Spinal cord (tissue), 9 donors: ENCODE measurements at regions not wholly inside any gene's neighbourhood (a gene's known extent, or its start where the extent isn't known, plus 50 kb on each side); places are given as distances from the start of the nearest gene placed in this dataset.

Experiments used
- DNase-seq, 6 donors: peaks; one replicate each; pipeline versions ENCODE4 v3.0.0 to v3.0.0-alpha.2; 2013 to 2015; ENCODE audit warnings: low spot score in 6 of 6, low read depth in 4 of 6
- H3K27ac ChIP-seq: one replicate; pipeline ENCODE4 v1.5.1; 2013; ENCODE audit warnings: low read depth, low read length, control low read depth
- H3K27me3 ChIP-seq: one replicate; pipeline ENCODE4 v1.6.1; 2013; ENCODE audit warnings: low read length; ENCODE audit not compliant: control insufficient read depth, insufficient read depth
- H3K36me3 ChIP-seq: one replicate; pipeline ENCODE4 v1.6.1; 2013; ENCODE audit warnings: low read length; ENCODE audit not compliant: control insufficient read depth, insufficient read depth
- H3K4me1 ChIP-seq: one replicate; pipeline ENCODE4 v1.6.1; 2013; ENCODE audit warnings: low read length; ENCODE audit not compliant: control insufficient read depth, insufficient read depth
- H3K4me3 ChIP-seq: one replicate; pipeline ENCODE4 v1.5.1; 2013; ENCODE audit warnings: low read depth, low read length, control low read depth
- H3K9me3 ChIP-seq: one replicate; pipeline ENCODE4 v1.6.1; 2013; ENCODE audit warnings: low read length; ENCODE audit not compliant: control insufficient read depth, insufficient read depth
- WGBS: methylation state at CpG from one replicate; pipeline ENCODE4 v1.1.5; 2013; ENCODE audit warnings: missing lambda C conversion rate; ENCODE audit not compliant: insufficient coverage; 5-methylcytosine and 5-hydroxymethylcytosine counted together
- donor health status: healthy.

DNA sequence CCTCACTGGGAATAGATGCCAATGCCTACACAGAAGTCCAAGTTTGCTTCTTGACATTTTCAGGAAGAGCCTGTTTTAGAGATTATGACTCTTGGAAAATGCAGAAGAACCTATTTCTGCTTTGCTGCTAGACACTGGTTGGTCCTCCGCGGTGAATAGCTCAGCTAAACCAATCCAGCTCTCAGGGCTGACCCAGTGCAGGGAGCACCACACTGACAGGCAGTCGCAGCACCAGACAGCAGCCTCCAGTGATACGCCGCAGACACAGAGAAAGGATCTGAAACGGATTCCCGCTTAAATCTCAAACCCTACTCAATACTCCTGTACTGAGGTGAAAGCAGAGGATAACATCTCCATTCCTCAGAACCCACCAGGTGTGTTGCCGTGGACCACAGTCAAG is 183.4 kb downstream of the ENGASE start:
- H3K27me3 ChIP-seq: no peaks in the 10 kb centered on the region
- DNase-seq: peak in 1 of 6 donors; percentile 57
- WGBS: 76% methylated on average over 8 of the region's 8 CpGs
- no peak overlapping the region for H3K27ac ChIP-seq
- no peaks in the 10 kb centered on the region for H3K9me3 ChIP-seq
- peaks cover 3% of the 10 kb centered on the region for H3K36me3 ChIP-seq
- no peak overlapping the region for H3K4me3 ChIP-seq
- H3K4me1 ChIP-seq: peaks cover 13% of the 10 kb centered on the region

DNA sequence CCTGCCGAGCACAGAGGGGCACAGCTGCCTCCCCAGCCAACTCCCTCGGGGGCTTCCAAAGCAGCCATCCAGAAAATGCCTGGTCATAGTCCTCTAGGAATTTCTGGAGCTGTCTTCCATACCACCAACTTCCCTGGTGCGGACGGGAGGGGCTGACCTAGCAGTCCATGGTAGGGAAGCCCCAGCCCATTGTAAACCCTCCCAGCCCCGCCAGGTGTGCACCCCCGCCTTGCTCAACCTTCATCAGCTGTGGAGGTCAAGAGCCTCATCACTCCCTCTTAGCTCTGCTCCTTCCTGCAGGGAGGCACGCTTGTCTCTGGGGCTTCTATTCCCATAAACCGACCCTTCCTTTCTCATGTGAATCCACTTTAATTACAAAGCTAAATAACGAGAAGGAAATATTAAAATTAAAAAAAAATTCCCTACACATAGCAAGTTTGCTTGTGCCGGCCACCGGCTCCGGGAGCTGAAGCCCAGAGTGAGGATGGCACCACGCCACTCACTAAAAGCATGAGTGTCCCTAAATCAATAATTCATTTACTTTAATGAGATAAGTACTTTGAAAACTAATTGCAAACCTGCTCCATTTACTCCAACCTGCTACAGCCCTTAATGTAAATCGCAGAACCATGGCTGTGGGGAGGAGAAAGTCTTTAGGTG is 181.4 kb downstream of the ENGASE start:
- H3K4me1 ChIP-seq: peaks cover 14% of the 10 kb centered on the region
- DNase-seq: peak in 1 of 6 donors; percentile 59
- no peaks in the 10 kb centered on the region for H3K27me3 ChIP-seq
- no peak overlapping the region for H3K4me3 ChIP-seq
- no peaks in the 10 kb centered on the region for H3K9me3 ChIP-seq
- H3K36me3 ChIP-seq: no peaks in the 10 kb centered on the region
- WGBS: 79% methylated on average over 6 of the region's 14 CpGs
- no peak overlapping the region for H3K27ac ChIP-seq

DNA sequence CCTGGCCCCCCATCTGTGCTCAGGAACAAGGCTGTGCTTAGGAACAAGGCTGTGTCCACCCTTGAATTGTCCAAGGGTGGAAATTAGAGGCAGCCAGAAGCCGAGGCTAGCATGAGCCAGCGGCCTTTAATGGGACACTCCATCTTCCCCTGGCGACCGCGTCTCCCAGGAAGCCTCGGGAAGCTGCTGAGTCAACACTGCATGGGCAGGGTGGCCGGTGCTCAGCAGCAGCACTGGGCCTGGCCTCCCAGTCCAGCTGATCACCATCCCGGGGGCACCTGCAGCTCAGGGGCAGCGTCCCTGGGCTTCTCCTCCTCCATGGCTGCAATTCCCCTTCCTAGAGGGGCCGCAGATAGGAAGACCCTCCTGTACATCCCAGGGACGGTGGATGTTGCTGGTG is 180.8 kb downstream of the ENGASE start:
- H3K4me1 ChIP-seq: peaks cover 16% of the 10 kb centered on the region
- no peak overlapping the region for H3K27ac ChIP-seq
- no peaks in the 10 kb centered on the region for H3K9me3 ChIP-seq
- DNase-seq: peak in 1 of 6 donors; percentile 40
- no peaks in the 10 kb centered on the region for H3K36me3 ChIP-seq
- H3K4me3 ChIP-seq: no peak overlapping the region
- H3K27me3 ChIP-seq: no peaks in the 10 kb centered on the region
- WGBS: 59% methylated on average over 9 of the region's 11 CpGs

DNA sequence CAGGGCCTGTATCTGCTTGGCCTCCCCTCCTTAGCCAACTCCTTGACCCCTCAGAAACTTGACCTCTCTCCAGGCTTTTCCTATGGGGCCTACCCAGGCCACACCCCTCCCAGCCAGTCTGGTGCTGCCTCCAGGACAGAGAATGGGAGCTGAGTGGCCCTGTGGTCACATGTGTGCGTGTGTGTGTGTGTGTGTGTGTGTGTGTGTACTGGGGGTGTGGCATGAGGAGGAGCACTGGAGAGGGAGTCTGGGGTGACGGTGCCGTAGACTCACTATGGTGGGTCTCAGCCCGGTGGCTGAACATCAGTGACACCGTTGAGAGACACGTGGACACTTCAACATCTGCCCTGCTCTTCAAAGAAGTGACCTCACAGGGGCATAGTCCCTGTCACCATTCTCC is 180.4 kb downstream of the ENGASE start:
- Histone ChIP-seq H3K36me3 (no peaks in the 10 kb centered on the region), H3K4me1 (peaks cover 16% of the 10 kb centered on the region), H3K9me3 (no peaks in the 10 kb centered on the region), H3K27me3 (no peaks in the 10 kb centered on the region), H3K4me3 (no peak overlapping the region), H3K27ac (no peak overlapping the region)
- no peak for DNase-seq
- WGBS: 81% methylated on average over 6 of the region's 6 CpGs

DNA sequence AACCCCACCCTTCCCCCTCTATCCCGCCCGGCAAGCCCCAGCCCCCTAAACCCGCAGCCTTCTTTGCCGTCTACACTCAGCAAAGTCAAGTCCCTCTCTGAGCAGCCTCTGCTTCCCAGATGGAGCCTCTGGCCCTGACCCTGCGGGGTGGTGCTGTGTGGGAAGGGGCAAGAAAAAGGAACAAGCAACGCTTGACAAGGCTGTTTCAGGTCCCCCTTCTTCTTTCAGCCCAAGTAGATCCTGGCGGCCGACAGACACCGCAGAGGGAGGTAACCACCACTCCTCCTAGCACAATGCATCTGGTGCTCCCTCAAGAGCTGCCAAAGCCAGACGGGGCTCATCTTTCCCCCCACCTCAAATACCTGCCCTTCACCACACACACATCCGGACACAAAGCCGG is 178.3 kb downstream of the ENGASE start:
- H3K27ac ChIP-seq: no peak overlapping the region
- peaks cover 4% of the 10 kb centered on the region for H3K36me3 ChIP-seq
- H3K27me3 ChIP-seq: no peaks in the 10 kb centered on the region
- no peaks in the 10 kb centered on the region for H3K9me3 ChIP-seq
- peaks cover 17% of the 10 kb centered on the region for H3K4me1 ChIP-seq
- no peak for DNase-seq
- H3K4me3 ChIP-seq: no peak overlapping the region
- WGBS: 39% methylated on average over 9 of the region's 12 CpGs

DNA sequence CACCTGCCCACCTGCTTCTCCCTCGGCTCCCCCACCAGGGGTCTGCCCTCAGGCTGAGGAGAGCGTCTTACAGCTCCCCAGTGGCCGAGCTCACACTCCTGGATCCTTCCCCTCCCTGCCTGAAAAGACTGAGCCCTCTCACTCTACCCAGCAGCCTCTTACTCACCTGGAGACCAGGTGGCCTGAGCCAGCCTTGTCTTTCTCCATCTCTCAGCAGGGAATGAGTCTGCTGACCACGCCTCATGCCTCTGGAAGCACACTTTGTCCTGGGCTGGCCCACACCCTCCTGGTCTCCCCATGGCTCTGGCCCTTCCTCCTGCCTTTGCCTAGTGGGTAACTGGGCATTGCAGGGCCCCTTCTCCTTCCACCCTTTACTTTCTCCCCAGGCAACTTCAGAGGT is 177.2 kb downstream of the ENGASE start:
- H3K36me3 ChIP-seq: peaks cover 4% of the 10 kb centered on the region
- no peaks in the 10 kb centered on the region for H3K27me3 ChIP-seq
- no peaks in the 10 kb centered on the region for H3K9me3 ChIP-seq
- H3K4me3 ChIP-seq: no peak overlapping the region
- H3K27ac ChIP-seq: no peak overlapping the region
- H3K4me1 ChIP-seq: peaks cover 20% of the 10 kb centered on the region
- 81% methylated on average over 4 of the region's 4 CpGs for WGBS
- no peak for DNase-seq

DNA sequence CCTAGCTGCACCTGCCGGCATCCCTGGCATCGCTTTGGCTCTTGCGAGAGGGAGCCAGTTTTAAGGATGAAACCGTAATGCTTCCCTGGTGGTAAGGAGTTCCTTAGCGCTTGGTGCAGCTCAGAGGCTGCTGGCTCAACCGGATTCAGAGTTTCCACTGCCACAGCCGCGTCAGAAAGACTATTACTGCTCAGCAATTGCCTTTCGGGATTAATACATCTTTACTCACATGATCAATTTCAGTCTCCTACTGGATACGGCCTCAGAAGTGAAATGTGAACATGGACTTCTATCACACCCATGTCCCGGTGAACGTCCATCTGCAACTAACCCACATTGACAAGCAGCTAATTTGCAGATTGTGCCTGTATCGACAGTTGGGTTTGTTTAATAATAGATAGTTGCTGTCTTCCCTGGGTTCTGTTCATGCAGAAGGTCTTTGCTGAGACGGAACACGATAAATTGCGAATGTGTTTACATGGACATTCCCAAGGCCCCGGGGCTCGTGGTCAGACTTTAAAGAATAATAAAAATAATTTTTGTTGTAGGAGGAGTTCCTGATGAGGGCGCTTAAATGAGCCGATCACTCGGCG is 175.4 kb downstream of the ENGASE start:
- Histone ChIP-seq H3K27me3 (no peaks in the 10 kb centered on the region), H3K4me1 (peaks cover 20% of the 10 kb centered on the region), H3K4me3 (no peak overlapping the region), H3K36me3 (peaks cover 4% of the 10 kb centered on the region), H3K27ac (no peak overlapping the region), H3K9me3 (no peaks in the 10 kb centered on the region)
- peak in 1 of 6 donors; percentile 77 for DNase-seq
- WGBS: 69% methylated on average over 9 of the region's 22 CpGs

DNA sequence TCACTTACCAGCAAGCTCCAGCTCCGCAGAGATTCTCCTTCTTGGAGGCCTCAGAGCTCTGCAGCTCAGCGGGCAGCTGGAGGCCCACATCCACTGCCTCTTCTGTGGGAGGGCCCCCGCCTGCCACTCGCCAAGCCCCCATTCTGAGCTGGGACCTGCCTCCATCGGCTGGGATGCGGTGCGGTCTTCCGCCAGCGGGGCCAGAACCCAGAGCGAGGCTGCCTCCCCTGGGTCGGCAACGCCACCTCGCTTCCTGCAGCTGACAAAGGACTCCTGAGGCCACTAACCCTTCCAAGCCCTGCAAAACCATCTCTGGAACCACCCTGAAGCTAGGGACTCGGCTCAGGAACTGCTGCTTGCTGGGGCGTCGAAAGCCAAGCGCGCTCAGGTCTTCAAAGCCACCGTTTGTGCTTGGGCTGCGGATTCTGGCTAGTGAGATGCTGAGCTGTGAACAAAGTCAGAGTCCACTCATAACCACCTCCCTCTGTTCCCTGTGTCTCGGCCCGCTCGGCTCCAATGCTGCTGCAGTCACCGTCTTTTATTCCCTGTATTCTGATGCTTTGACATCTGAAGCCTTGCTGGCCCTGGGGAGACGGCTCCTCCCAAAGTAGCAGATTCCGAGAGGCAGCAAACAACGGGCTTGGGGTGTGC is 174.3 kb downstream of the ENGASE start:
- no peaks in the 10 kb centered on the region for H3K9me3 ChIP-seq
- H3K27me3 ChIP-seq: no peaks in the 10 kb centered on the region
- H3K36me3 ChIP-seq: peaks cover 4% of the 10 kb centered on the region
- 64% methylated on average over 21 of the region's 27 CpGs for WGBS
- H3K4me3 ChIP-seq: no peak overlapping the region
- peak in 1 of 6 donors; percentile 31 for DNase-seq
- H3K27ac ChIP-seq: no peak overlapping the region
- peaks cover 20% of the 10 kb centered on the region for H3K4me1 ChIP-seq

DNA sequence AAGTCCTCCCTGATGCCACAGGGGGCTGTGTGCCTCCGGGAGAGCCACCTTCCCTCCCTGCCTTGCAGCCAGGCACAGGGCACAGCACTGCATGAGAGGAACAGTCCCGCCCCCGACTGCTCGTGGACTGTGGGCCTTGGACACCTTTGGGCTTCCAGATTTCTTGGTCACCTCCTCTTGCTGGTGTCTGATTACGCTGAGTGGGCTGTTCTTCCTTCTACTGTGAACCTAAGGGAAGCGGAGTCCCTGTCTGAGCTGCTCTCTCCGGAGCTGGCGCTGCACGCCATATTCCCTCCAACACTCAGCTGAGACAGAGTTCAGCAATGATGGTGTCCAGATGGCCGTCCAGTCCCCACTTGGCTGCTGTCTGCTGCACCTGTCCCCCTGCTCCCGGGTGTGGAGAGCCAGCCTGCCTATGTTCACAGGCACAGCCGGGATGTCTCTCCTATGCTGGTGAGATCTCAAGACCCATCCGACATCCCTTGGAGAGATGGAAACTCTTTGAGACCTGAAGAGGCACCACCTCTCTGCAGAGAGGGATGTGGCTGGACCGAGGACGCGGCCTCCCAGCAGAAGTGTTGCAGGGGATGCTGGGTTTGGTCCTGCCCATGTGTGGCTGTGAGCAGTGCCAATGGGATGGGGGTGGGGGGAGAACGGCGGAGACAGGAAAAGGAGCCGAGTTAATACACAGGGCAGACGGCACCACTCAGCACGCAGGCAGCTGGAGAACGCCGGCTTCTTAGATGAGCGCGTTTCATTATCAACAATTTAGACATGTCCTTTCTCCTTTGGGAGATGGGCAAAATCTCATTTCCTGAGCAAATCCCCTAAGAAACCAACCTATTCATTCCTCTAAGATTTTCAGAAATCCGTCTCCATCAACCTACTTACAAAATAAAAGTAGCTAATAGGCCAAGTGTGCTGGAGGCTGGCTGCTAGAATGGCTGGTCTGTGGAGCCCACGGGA is 171.9 kb downstream of the ENGASE start:
- peaks cover 4% of the 10 kb centered on the region for H3K36me3 ChIP-seq
- no peaks in the 10 kb centered on the region for H3K9me3 ChIP-seq
- H3K27me3 ChIP-seq: no peaks in the 10 kb centered on the region
- H3K4me3 ChIP-seq: no peak overlapping the region
- DNase-seq: peak in 2 of 6 donors; percentile 29 to 43
- H3K27ac ChIP-seq: no peak overlapping the region
- WGBS: 70% methylated on average over 25 of the region's 27 CpGs
- H3K4me1 ChIP-seq: peaks cover 22% of the 10 kb centered on the region
